ENCODE measurements at regions not wholly inside any gene's neighbourhood (a gene's known extent, or its start where the extent isn't known, plus 50 kb on each side); places are given as distances from the start of the nearest gene placed in this dataset.

DNA sequence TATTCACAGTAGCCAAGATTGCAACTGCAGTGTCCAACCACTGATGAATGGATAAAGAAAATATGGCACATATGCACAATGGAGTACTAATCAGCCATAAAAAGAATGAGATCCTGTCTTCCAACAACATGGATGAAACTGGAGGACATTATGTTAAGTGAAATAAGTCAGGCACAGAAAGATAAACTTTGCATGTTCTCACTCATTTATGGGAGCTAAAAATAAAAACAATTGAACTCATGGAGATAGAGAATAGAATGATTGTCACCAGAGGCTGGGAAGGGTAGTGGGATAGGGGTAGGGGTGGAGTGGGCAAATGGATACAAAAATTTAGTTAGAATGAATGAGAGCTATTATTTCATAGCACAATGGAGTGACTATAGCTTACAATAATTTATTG lies 305.5 kb upstream of the ETAA1 start:
- no TSS peak for BruUV-seq (replicated peaks)
- Histone ChIP-seq H3K9me3 (replicated peaks; ENCODE audit: control insufficient read depth, insufficient read depth, low read length) (no peaks in the 10 kb centered on the region), H3K27me3 (replicated peaks in 1 of 2; ENCODE audit: control insufficient read depth in 2 of 2, insufficient read depth in 2 of 2, low read length in 1 of 2) (no peaks in the 10 kb centered on the region), H3K4me1 (ENCODE audit: control insufficient read depth, insufficient read depth, low read length) (no peaks in the 10 kb centered on the region), H3K27ac (ENCODE audit: control insufficient read depth, insufficient read depth) (no peak overlapping the region), H4K20me1 (ENCODE audit: control insufficient read depth, insufficient read depth) (no peaks in the 10 kb centered on the region), H3K36me3 (ENCODE audit: control insufficient read depth in 2 of 2, insufficient read depth in 2 of 2, low read length in 1 of 2) (no peaks in the 10 kb centered on the region), H2AFZ (ENCODE audit: control insufficient read depth, low read depth, low read length) (no peak overlapping the region), H3K4me3 (no peak overlapping the region), H3K79me2 (ENCODE audit: control insufficient read depth, insufficient read depth, low read length) (no peaks in the 10 kb centered on the region), H3K4me2 (ENCODE audit: control insufficient read depth, insufficient read depth) (no peak overlapping the region), H3K9ac (ENCODE audit: control insufficient read depth, insufficient read depth, low read length) (no peak overlapping the region)
- RAD21 ChIA-PET (ENCODE audit: unreplicated experiment), result no interaction called here
- intact Hi-C loops (cut with micrococcal nuclease; ENCODE audit: unreplicated experiment), result no loop called here
- FAIRE-seq, result no peak
- TF ChIP-seq, protein P1, sequence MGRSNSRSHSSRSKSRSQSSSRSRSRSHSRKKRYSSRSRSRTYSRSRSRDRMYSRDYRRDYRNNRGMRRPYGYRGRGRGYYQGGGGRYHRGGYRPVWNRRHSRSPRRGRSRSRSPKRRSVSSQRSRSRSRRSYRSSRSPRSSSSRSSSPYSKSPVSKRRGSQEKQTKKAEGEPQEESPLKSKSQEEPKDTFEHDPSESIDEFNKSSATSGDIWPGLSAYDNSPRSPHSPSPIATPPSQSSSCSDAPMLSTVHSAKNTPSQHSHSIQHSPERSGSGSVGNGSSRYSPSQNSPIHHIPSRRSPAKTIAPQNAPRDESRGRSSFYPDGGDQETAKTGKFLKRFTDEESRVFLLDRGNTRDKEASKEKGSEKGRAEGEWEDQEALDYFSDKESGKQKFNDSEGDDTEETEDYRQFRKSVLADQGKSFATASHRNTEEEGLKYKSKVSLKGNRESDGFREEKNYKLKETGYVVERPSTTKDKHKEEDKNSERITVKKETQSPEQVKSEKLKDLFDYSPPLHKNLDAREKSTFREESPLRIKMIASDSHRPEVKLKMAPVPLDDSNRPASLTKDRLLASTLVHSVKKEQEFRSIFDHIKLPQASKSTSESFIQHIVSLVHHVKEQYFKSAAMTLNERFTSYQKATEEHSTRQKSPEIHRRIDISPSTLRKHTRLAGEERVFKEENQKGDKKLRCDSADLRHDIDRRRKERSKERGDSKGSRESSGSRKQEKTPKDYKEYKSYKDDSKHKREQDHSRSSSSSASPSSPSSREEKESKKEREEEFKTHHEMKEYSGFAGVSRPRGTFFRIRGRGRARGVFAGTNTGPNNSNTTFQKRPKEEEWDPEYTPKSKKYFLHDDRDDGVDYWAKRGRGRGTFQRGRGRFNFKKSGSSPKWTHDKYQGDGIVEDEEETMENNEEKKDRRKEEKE (IDR thresholded peaks at IDR 0.05), result no peak
- TF ChIP-seq PML (IDR thresholded peaks at IDR 0.05; ENCODE audit: low read length) (no peak), EGR1 (IDR thresholded peaks at IDR 0.05; ENCODE audit: borderline replicate concordance in 1 of 2, low read depth in 2 of 2, low read length in 2 of 2) (no peak), ZNF384 (IDR thresholded peaks at IDR 0.05; ENCODE audit: borderline replicate concordance, low read depth, low read length) (no peak), SREBF2 (IDR thresholded peaks at IDR 0.05; ENCODE audit: low read length) (no peak), FOS (IDR thresholded peaks at IDR 0.05; ENCODE audit: borderline replicate concordance, extremely low read depth, insufficient read length) (no peak), TCF7 (IDR thresholded peaks at IDR 0.05; ENCODE audit: borderline replicate concordance) (no peak)
- TF ChIP-seq, protein P2, sequence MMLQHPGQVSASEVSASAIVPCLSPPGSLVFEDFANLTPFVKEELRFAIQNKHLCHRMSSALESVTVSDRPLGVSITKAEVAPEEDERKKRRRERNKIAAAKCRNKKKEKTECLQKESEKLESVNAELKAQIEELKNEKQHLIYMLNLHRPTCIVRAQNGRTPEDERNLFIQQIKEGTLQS (IDR thresholded peaks at IDR 0.05; ENCODE audit: borderline replicate concordance, extremely low read depth, low read depth, low read length), result no peak
- no peak for DNase-seq (ENCODE audit: low read depth, low spot score)
- in situ Hi-C loops (cut with MboI), result no loop called here
- no peak for ATAC-seq
- SMC1A ChIA-PET (ENCODE audit: uncharacterized antibody, unreplicated experiment), result no interaction called here
- CTCF ChIA-PET, result no interaction called here
- POLR2A ChIA-PET, result no interaction called here

Data from GM12878 (cell line).